ENCODE measurements at regions not wholly inside any gene's neighbourhood (a gene's known extent, or its start where the extent isn't known, plus 50 kb on each side); places are given as distances from the start of the nearest gene placed in this dataset.

DNA sequence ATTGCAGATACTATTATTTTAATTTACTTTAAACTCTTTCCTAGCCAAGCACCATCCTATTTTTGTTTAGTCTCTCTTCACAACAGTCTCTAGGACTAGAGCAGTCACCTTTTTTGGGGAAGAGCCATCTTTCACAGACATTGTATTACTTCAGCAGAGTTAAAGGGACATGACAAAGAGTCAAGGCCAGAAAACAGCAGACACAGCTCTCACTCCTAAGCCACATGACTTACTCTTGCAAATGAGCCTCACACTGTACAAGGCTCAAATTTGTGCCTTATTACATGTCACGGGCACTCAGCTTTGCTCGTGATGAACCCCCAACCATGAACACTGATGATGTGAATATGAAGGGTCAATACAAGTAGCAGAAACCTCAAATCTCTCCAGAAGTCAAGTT lies 104.3 kb downstream of the ZNF608 start:
- Mint-ChIP-seq H3K4me1 (peaks cover 25% of the 10 kb centered on the region), H3K27ac (no peak overlapping the region), H3K4me3 (no peak overlapping the region), H3K27me3 (no peaks in the 10 kb centered on the region), H3K36me3 (peaks cover 42% of the 10 kb centered on the region), H3K9me3 (no peaks in the 10 kb centered on the region)
- ATAC-seq, result no peak

DNA sequence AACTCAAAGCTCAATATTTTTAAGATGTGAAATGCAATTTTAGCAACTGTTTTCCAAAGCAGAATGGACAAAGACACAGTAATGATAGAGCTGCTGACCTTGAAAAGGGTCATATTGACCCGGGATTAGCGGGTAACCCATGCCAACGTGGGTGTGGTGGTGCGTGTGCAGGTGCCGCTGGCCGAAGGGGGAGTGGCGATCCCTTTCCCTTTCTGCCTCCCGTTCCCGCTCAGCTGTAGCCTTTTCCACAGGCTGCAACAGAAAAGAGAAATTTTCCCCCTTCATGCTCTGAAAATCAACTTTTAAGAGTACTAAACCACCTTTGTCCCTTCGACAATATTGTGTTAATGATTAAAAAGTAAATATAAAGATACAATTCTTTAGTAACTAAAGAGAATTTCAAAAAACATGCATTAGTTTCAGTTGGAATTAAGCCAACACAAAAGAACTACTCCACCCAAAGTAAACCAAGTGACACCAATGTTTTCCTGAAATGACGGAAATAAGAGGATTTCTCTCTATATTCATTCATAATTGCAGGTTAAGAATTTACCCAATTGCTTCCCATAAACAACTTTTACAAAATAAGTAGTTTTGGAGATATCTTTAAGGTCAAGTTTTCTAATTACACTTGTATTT lies 105.2 kb downstream of the ZNF608 start:
- Mint-ChIP-seq H3K27me3 (no peaks in the 10 kb centered on the region), H3K9me3 (no peaks in the 10 kb centered on the region), H3K27ac (no peak overlapping the region), H3K4me3 (no peak overlapping the region), H3K4me1 (peaks cover 16% of the 10 kb centered on the region), H3K36me3 (peaks cover 38% of the 10 kb centered on the region)
- no peak for ATAC-seq

DNA sequence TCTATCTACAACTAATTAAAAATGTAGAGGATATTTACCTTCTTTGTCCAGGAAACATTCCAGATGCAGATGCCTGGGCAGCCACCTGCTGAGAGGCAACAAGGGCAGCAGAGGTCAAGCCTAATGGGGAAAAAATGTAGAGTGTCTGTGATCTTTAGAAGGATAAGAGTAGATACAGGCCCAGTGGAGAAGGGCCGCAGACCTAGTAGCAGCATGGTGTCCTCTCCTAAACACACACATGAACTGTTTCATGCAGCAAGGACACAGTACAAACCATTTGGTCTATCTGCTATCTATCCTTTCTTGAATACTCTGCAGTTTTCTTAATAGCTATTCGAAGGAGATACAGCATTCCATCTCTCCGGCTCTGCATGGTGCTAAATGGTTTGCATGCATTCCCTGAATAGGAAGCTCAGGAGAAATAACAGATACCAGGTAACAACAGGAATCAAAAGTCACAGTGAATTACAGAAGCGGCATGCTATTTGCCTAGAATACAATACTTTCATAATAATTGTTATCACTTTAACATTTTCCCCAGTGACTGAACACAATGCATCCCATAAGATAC lies 107.3 kb downstream of the ZNF608 start:
- Mint-ChIP-seq H3K36me3 (peaks cover 38% of the 10 kb centered on the region), H3K27me3 (no peaks in the 10 kb centered on the region), H3K9me3 (no peaks in the 10 kb centered on the region), H3K27ac (no peak overlapping the region), H3K4me3 (no peak overlapping the region), H3K4me1 (peaks cover 7% of the 10 kb centered on the region)
- ATAC-seq, result no peak

DNA sequence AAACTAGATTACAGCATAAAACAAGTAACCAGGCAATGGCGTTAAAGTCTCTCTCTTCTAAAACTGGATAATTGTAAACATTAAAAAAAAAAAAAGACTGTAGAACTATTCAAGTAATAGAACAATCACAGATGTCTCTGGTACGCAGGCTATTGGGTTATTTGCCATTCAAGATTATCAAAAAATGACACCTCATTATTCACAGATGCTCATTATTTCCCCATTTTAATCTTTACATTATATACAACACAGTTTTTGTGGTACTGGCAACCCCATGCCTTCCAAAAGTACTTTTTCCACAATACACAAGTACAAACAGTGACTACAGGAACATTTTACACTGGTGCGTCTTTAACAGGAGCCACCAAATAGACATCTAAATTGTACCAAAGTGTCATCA lies 109.4 kb downstream of the ZNF608 start:
- Mint-ChIP-seq H3K36me3 (peaks cover 34% of the 10 kb centered on the region), H3K4me3 (no peak overlapping the region), H3K4me1 (peaks cover 5% of the 10 kb centered on the region), H3K27ac (no peak overlapping the region), H3K9me3 (no peaks in the 10 kb centered on the region), H3K27me3 (no peaks in the 10 kb centered on the region)
- no peak for ATAC-seq

DNA sequence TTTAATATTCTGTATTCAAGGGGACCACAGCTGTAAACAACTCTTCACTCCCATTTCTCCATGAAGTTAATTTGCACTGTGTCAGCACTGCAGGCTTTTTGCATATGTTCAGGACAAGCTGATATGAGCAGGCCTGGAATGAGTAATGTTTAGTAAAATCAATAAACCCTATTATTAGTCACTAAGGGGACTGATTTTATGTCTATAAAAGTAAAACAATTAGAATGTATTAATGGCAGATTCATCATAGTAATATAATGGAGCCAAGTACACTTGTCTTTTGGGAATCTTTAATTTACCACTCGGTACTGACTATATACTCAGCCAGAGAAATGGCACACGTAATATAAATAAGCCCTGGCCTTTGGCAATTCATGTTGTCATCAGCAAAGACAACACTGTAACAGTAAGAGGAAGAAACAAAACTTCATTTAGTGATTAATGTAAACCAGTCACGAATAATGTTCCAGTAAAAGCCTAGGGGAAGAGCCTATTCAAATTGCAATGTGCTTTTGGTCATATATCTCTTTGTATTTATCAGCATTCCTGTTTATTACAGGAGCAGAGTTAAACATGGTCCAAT lies 111.6 kb downstream of the ZNF608 start:
- Mint-ChIP-seq H3K27me3 (no peaks in the 10 kb centered on the region), H3K27ac (no peak overlapping the region), H3K9me3 (no peaks in the 10 kb centered on the region), H3K4me3 (no peak overlapping the region), H3K36me3 (peaks cover 15% of the 10 kb centered on the region), H3K4me1 (peaks cover 21% of the 10 kb centered on the region)
- no peak for ATAC-seq

DNA sequence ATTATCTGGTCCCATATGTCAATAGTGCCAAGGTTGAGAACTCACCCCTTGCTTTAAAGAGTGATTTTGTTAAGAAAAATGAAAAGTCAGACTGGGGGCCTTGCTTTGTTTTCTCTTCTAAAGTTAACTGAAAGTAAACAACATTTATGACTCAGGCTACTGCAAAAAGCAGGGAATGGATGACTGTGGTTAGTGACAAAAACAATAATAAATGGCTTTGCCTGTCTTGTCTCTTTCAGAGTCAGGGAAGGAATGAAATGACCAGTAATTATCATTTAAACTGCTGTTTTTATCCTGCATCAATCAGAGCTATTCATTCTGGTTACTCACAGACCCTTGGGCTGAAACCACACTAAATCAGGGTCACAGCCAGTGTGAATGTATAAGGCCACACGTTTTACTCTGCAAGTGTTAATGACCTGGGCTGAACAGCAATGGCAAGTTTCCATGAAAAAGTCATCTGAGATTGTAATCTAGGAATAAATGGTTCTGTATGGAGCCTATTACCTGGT lies 112.2 kb downstream of the ZNF608 start:
- Mint-ChIP-seq H3K36me3 (peaks cover 10% of the 10 kb centered on the region), H3K9me3 (no peaks in the 10 kb centered on the region), H3K4me1 (peaks cover 21% of the 10 kb centered on the region), H3K27ac (no peak overlapping the region), H3K27me3 (no peaks in the 10 kb centered on the region), H3K4me3 (no peak overlapping the region)
- ATAC-seq, result no peak

DNA sequence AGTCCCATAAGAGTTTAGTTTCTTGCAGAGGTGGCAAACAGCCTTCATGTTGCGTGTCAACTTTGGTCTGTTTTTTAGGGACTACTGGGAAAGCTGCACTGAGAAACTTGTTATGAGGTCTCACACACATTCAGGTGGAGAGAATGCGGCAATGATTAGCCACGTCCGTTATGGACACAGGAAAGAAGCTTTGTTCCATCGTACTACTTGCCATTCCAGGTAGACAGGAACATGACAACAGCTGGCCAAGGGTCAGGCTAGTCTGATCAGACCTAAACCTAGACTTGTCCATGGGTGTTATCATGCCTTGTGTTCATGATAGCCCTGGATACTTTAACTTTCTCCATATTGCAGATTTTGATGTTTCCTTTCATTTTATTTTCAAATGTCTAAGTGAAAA lies 113.2 kb downstream of the ZNF608 start:
- Mint-ChIP-seq H3K9me3 (no peaks in the 10 kb centered on the region), H3K36me3 (peaks cover 6% of the 10 kb centered on the region), H3K4me1 (peaks cover 21% of the 10 kb centered on the region), H3K27ac (no peak overlapping the region), H3K4me3 (no peak overlapping the region), H3K27me3 (no peaks in the 10 kb centered on the region)
- ATAC-seq, result no peak

DNA sequence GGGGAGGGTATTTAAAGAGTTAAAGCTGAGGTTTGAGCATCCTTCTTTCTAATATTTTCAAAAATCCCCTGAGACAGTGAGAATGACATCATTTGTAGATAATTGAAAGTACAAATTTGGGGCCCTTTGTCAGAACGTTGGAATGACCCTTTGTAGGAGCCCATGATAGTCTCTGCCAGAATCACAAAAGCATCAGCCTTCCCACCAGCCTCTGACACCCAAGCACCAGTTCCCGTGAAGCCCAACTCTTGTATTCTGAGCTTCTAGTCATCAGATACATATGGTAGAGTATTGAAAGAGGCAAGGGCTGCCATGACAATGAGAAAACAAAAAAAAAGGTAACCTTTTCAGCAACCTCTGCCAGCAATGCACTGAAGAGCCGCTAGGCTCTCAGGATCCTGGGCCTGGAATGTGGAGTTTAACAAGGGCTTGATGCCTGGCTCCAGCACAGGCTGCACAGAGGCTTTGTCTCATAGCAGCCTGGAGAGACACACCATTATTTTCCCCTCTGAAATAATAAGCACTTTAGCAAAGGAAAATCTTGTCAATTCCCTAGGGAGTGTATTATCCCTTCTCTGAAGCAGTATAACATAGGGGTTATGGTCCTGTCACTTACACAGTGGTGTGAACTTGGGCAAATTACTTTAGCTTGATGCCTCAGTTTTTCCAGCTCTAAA lies 114.4 kb downstream of the ZNF608 start:
- Mint-ChIP-seq H3K36me3 (peaks cover 6% of the 10 kb centered on the region), H3K4me3 (no peak overlapping the region), H3K27me3 (no peaks in the 10 kb centered on the region), H3K27ac (no peak overlapping the region), H3K9me3 (no peaks in the 10 kb centered on the region), H3K4me1 (peaks cover 21% of the 10 kb centered on the region)
- ATAC-seq, result peak; percentile 31

DNA sequence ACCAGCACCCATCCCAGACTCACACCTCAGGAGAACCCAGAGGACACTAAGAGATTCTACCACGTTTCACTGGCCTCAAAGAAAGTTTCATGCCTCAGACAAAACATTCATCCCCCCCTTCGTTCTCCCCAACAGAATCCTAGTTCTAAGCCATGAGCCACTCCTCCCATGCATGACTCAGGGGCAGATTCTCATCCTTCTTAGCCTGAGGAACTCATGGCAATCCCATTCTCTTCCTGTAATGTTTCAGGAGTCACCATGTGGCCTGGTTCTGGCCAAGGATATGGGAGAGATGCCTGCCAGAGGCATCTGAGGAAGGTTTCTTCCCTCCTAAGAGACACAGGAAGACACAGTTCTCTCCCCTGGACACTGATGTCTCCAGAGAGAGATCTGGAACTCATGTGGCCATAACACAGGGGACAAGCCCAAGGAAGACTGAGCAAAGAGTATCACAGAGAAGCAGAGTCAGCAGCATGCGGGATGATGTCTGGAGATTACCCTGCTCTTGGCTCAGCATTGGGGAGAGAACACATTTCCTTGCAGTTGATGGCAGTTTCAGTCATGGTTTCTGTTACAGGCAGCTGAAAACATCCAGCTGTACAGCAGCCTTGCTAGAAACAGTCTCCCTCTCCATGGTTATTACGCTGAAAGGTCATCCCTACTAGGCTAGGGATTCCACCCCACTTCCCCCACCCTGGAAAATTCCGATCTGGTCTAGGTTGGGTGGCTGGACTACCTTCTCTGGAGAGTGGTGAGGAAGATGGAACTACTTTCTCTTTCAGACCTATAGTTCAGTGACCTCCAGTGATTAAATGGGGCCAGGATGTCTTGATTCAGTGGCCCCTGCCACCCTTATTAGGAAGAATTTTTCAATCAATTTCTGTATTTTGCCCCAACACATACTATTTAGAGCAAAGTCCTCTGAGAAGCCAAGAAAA lies 115.4 kb downstream of the ZNF608 start:
- no peak overlapping the region for H3K27ac Mint-ChIP-seq
- H3K4me3 Mint-ChIP-seq, result no peak overlapping the region
- peaks cover 6% of the 10 kb centered on the region for H3K36me3 Mint-ChIP-seq
- H3K9me3 Mint-ChIP-seq, result no peaks in the 10 kb centered on the region
- no peaks in the 10 kb centered on the region for H3K27me3 Mint-ChIP-seq
- ATAC-seq, result no peak
- H3K4me1 Mint-ChIP-seq, result peaks cover 21% of the 10 kb centered on the region

DNA sequence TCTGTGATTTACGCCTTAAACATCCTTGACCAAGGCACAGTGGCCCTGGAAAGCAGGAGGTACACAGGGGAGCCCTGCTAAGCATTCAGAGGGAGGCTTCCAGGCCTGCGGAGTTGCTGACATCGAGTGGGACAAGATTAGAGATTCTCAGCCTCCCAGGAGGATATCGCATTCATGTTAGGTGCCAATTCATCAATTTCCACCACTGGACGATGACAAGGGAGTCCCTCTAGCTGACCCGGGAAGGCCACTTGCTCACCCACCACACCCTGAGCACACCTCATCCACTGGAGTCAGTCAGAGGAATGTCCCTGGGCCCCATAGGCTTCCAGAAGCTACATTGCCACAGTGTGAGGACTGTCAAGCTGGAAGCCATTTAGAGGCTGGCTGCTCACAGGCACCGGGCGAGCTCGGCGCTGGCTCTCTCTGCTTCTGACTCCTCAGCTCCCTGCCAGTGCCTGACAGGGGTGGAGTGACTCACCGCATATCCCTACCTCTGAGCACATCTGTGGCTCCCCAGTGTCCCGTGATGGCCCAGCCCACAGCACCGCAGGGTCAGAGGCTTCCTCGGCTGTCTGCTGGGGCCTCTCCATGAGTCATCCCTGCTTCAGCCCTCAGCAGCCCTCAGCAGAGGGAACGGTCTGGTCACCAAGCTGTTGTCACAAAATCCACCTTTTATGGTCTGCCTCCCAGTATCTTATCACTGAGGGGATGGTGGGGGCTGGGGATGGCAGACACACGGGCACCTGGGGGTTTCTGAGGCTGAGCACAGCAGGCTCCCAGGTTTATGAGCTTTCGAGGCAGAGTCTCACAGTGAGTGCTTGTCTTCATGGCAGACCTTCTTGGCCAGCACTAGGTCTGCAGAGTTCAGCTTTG lies 117.5 kb downstream of the ZNF608 start:
- no peaks in the 10 kb centered on the region for H3K27me3 Mint-ChIP-seq
- no peaks in the 10 kb centered on the region for H3K9me3 Mint-ChIP-seq
- H3K4me1 Mint-ChIP-seq, result peaks cover 21% of the 10 kb centered on the region
- peak overlapping the region; percentile 7 for H3K27ac Mint-ChIP-seq
- ATAC-seq, result peak; percentile 66
- H3K36me3 Mint-ChIP-seq, result peaks cover 6% of the 10 kb centered on the region
- no peak overlapping the region for H3K4me3 Mint-ChIP-seq

DNA sequence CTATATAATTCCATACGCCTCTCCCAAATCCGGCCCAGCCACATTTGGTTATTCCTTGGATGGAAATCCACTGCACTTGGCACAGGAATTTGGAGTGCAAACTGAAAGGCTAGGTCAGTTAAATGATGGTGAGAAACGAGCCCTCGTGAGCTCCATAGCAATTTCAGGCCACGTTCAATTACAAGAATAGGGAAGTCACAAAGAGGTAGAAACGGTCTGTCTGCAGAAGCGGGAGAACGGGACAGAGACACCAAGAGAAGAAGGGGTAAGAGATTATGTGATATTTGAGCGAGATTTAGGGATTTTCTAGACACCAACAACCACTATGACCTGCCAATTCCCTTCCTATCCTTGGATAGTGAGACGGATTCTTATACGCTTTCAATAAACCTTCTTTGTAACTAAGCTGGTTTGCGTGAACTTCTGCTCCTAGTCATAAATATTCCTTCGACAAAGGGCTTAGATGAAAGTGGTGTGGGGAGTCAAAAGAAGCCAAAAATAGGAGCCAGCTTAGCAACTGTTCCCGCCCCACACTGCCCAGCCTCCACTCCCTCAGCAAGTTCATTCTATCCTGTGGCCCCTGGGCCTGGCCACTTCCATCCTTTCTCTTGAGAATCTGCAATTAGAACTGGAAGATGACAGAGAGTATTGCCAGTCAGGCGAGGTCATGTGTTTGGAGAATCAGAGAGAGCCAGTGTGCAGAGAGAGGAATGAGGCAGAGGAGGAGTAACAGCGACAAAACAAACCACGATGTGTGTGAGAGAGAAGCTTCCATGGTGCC lies 118.4 kb downstream of the ZNF608 start:
- H3K9me3 Mint-ChIP-seq, result no peaks in the 10 kb centered on the region
- no peaks in the 10 kb centered on the region for H3K27me3 Mint-ChIP-seq
- H3K36me3 Mint-ChIP-seq, result peaks cover 6% of the 10 kb centered on the region
- no peak for ATAC-seq
- H3K4me1 Mint-ChIP-seq, result peaks cover 21% of the 10 kb centered on the region
- H3K27ac Mint-ChIP-seq, result peak overlapping the region; percentile 7
- no peak overlapping the region for H3K4me3 Mint-ChIP-seq

DNA sequence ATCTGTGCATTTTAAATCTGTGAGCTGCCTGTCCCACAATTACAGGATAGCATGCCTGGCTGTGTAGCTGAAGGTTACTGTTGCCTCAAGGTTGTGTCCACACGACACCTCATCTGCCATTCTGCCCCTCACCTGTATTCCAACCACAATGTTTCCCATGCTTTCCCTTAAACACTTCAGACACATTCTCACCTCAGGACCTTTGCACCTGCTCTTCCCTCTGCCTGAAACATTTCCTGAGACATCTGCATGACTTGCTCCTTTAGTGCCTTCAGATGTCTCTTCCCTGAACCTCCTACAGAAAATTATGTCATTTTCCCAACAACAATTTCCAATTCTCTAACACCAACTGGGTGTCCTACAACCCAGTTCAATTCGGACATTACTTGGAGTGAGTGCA lies 120.4 kb downstream of the ZNF608 start:
- H3K9me3 Mint-ChIP-seq, result no peaks in the 10 kb centered on the region
- H3K27ac Mint-ChIP-seq, result no peak overlapping the region
- no peaks in the 10 kb centered on the region for H3K27me3 Mint-ChIP-seq

DNA sequence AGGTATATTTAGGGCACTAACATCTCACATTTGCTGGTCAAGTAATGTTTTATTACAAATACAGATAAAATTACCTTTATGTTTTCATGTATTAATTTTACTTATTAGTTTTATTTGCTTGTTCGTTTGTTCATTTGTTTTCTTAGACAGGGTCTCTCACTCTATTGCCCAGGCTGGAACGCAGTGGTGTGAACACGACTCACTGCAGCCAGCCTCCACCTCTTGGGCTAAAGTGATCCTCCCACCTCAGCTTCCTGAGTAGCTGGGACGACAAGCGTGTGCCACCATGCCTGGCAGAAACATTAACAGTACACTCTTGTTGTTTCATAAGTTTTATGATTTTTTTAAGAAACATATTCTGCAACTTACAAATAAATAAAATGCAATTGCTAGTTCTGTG lies 123.2 kb downstream of the ZNF608 start:
- Mint-ChIP-seq H3K27me3 (no peaks in the 10 kb centered on the region), H3K4me1 (no peaks in the 10 kb centered on the region)
- no peak for ATAC-seq

More for the DNA sequence above, 120.4 kb downstream of the ZNF608 start:
- no peak overlapping the region for H3K4me3 Mint-ChIP-seq
- H3K36me3 Mint-ChIP-seq, result no peaks in the 10 kb centered on the region
- H3K4me1 Mint-ChIP-seq, result peaks cover 12% of the 10 kb centered on the region
- ATAC-seq, result no peak

More for the DNA sequence above, 123.2 kb downstream of the ZNF608 start:
- Mint-ChIP-seq H3K36me3 (no peaks in the 10 kb centered on the region), H3K27ac (no peak overlapping the region), H3K4me3 (no peak overlapping the region), H3K9me3 (no peaks in the 10 kb centered on the region)

Data from stimulated activated memory B cell treated with anti-CD40 and anti-IgM and Interleukin-4, amounts not matched to agents 10 μg/mL and 1 μg/mL and 100 μg/mL, for 72 hours (primary cell).